ACC112 (cell line): ENCODE measurements at regions not wholly inside any gene's neighbourhood (a gene's known extent, or its start where the extent isn't known, plus 50 kb on each side); places are given as distances from the start of the nearest gene placed in this dataset.

ENCODE experiments used
- H2AFZ ChIP-seq: fragments of 200-600 bp; sonication (generic); one replicate; pipeline ENCODE4 v1.6.0; 2017; ENCODE audit warnings: antibody characterized with exemption, low read length; ENCODE audit not compliant: unreplicated experiment
- H3K27ac ChIP-seq: fragments of 200-600 bp; sonication (generic); 2 replicates; pipeline ENCODE4 v1.5.1; 2014; ENCODE audit warnings: low read depth, mild to moderate bottlenecking, antibody characterized with exemption, low read length, moderate library complexity
- H3K27me3 ChIP-seq: fragments of 200-600 bp; sonication (generic); 2 replicates; pipeline ENCODE4 v1.6.1; 2014; ENCODE audit warnings: mild to moderate bottlenecking, antibody characterized with exemption, low read length, moderate library complexity, mixed read lengths; ENCODE audit not compliant: insufficient read depth
- H3K36me3 ChIP-seq: fragments of 200-600 bp; sonication (generic); 2 replicates; pipeline ENCODE4 v1.6.1; 2016; ENCODE audit warnings: mild to moderate bottlenecking, antibody characterized with exemption, low read length, moderate library complexity, mixed read lengths; ENCODE audit not compliant: insufficient read depth
- H3K4me1 ChIP-seq: fragments of 200-600 bp; sonication (generic); one replicate; pipeline ENCODE4 v1.6.1; 2016; ENCODE audit warnings: low read length, mixed read lengths; ENCODE audit not compliant: insufficient read depth, unreplicated experiment, control insufficient read depth
- H3K4me3 ChIP-seq: fragments of 200-600 bp; sonication (generic); 2 replicates; pipeline ENCODE4 v1.5.1; 2014; ENCODE audit warnings: mild to moderate bottlenecking, low read depth, low read length
- H3K79me2 ChIP-seq: fragments of 200-600 bp; sonication (generic); one replicate; pipeline ENCODE4 v1.6.0; 2016; ENCODE audit warnings: low read length; ENCODE audit not compliant: control insufficient read depth, unreplicated experiment, insufficient read depth

GRCh38 chr22:48145738-48146137, 1383.3 kb downstream of the TBC1D22A start:
- Histone ChIP-seq H3K4me1 (no peaks in the 10 kb centered on the region), H3K27me3 (no peaks in the 10 kb centered on the region), H2AFZ (no peak overlapping the region), H3K36me3 (no peaks in the 10 kb centered on the region), H3K27ac (no peak overlapping the region), H3K79me2 (no peaks in the 10 kb centered on the region), H3K4me3 (no peak overlapping the region)

- Histone ChIP-seq H2AFZ (no peak overlapping the region), H3K4me3 (no peak overlapping the region), H3K79me2 (no peaks in the 10 kb centered on the region), H3K36me3 (no peaks in the 10 kb centered on the region), H3K27ac (no peak overlapping the region), H3K27me3 (no peaks in the 10 kb centered on the region), H3K4me1 (no peaks in the 10 kb centered on the region)
Measured at GRCh38 chr22:48144318-48144717, 1381.9 kb downstream of the TBC1D22A start.

DNA sequence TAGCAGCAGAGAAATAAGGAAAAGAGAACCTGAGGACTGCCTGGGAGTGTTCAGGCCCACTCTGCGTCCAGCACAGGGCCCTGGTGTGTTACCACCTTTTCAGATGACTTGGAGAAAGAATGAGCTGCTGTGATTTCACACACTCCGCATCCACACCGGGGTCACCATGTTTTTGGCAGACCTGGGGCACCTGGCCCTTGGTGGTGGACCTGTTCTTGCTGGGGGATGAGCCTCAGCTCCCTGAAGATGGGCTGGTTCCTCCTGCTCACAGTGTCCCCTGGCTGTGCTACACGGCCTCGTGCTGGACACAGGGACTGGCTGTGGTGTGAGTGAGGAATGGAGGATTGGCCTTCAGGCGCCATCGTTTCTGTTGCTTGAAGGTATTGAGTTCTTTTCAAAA, 1381.4 kb downstream of the TBC1D22A start:
- Histone ChIP-seq H3K27me3 (no peaks in the 10 kb centered on the region), H2AFZ (no peak overlapping the region), H3K79me2 (no peaks in the 10 kb centered on the region), H3K4me1 (no peaks in the 10 kb centered on the region), H3K27ac (no peak overlapping the region), H3K36me3 (no peaks in the 10 kb centered on the region), H3K4me3 (no peak overlapping the region)

DNA sequence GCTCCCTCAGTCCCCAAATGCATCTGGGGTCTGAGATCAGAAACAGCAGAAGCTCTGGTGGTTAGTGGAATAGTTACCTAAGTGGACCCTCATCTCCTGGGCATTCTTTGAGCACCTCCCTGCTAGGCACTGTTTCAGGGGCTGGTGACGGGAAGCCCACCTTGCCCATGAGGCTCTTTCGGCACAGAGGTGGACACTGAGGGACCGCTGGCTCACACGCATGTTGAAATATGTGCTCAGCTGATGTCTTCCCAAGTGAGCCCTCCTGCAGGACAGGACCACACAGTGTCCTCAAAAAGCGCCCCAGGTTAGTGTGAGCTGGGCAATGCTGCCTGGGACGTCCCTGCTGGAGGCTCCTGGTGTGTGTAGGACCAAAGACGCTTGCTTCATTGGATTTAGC, 1379.9 kb downstream of the TBC1D22A start:
- H3K27ac ChIP-seq: no peak overlapping the region
- no peaks in the 10 kb centered on the region for H3K36me3 ChIP-seq
- no peaks in the 10 kb centered on the region for H3K79me2 ChIP-seq
- no peak overlapping the region for H2AFZ ChIP-seq
- no peaks in the 10 kb centered on the region for H3K27me3 ChIP-seq
- H3K4me1 ChIP-seq: no peaks in the 10 kb centered on the region
- no peak overlapping the region for H3K4me3 ChIP-seq

DNA sequence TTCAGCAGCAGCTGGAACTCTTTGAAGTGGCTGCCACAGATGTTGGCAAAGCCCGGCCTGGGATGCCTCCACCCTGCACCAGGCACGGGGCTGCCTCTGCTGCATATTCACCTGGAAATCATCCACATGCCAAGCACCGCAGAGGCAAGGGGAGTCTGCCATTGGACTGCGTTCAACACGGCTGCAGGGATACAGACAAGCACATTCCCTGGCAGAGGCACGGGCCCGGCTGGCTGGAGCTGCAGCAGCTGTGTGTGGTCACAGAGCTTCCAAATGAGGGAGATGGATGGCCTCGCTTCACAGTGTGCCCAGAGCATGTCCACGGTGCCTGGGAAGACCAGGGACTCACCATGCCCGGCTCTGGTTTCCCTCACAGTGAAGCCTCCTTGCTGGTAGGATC, 1378.9 kb downstream of the TBC1D22A start:
- no peaks in the 10 kb centered on the region for H3K36me3 ChIP-seq
- no peaks in the 10 kb centered on the region for H3K27me3 ChIP-seq
- no peaks in the 10 kb centered on the region for H3K4me1 ChIP-seq
- H3K79me2 ChIP-seq: no peaks in the 10 kb centered on the region
- no peak overlapping the region for H2AFZ ChIP-seq
- no peak overlapping the region for H3K27ac ChIP-seq
- H3K4me3 ChIP-seq: no peak overlapping the region

GRCh38 chr22:48140261-48140813, 1377.9 kb downstream of the TBC1D22A start:
- Histone ChIP-seq H3K4me1 (no peaks in the 10 kb centered on the region), H2AFZ (no peak overlapping the region), H3K79me2 (no peaks in the 10 kb centered on the region), H3K27me3 (no peaks in the 10 kb centered on the region), H3K27ac (no peak overlapping the region), H3K36me3 (no peaks in the 10 kb centered on the region), H3K4me3 (no peak overlapping the region)

- H3K79me2 ChIP-seq: no peaks in the 10 kb centered on the region
- H3K27ac ChIP-seq: no peak overlapping the region
Measured at GRCh38 chr22:48139776-48140175, 1377.3 kb downstream of the TBC1D22A start.

GRCh38 chr22:48138855-48139254, 1376.4 kb downstream of the TBC1D22A start:
- no peak overlapping the region for H3K27ac ChIP-seq
- no peaks in the 10 kb centered on the region for H3K79me2 ChIP-seq
- no peaks in the 10 kb centered on the region for H3K36me3 ChIP-seq
- no peak overlapping the region for H3K4me3 ChIP-seq
- H3K27me3 ChIP-seq: no peaks in the 10 kb centered on the region
- no peaks in the 10 kb centered on the region for H3K4me1 ChIP-seq
- H2AFZ ChIP-seq: no peak overlapping the region

More at GRCh38 chr22:48139776-48140175, 1377.3 kb downstream of the TBC1D22A start:
- Histone ChIP-seq H3K4me3 (no peak overlapping the region), H3K4me1 (no peaks in the 10 kb centered on the region), H2AFZ (no peak overlapping the region), H3K36me3 (no peaks in the 10 kb centered on the region), H3K27me3 (no peaks in the 10 kb centered on the region)

- no peaks in the 10 kb centered on the region for H3K79me2 ChIP-seq
Measured at GRCh38 chr22:48138427-48138826, 1376.0 kb downstream of the TBC1D22A start.

GRCh38 chr22:48137640-48138039, 1375.2 kb downstream of the TBC1D22A start:
- Histone ChIP-seq H3K36me3 (no peaks in the 10 kb centered on the region), H3K4me1 (no peaks in the 10 kb centered on the region), H2AFZ (no peak overlapping the region), H3K79me2 (no peaks in the 10 kb centered on the region), H3K4me3 (no peak overlapping the region), H3K27ac (no peak overlapping the region), H3K27me3 (no peaks in the 10 kb centered on the region)

More at GRCh38 chr22:48138427-48138826, 1376.0 kb downstream of the TBC1D22A start:
- Histone ChIP-seq H3K4me1 (no peaks in the 10 kb centered on the region), H3K4me3 (no peak overlapping the region), H2AFZ (no peak overlapping the region), H3K27me3 (no peaks in the 10 kb centered on the region), H3K27ac (no peak overlapping the region), H3K36me3 (no peaks in the 10 kb centered on the region)

- Histone ChIP-seq H3K36me3 (no peaks in the 10 kb centered on the region), H3K27me3 (no peaks in the 10 kb centered on the region), H3K4me3 (no peak overlapping the region), H3K4me1 (no peaks in the 10 kb centered on the region), H3K79me2 (no peaks in the 10 kb centered on the region), H2AFZ (no peak overlapping the region), H3K27ac (no peak overlapping the region)
Measured at GRCh38 chr22:48135592-48135991, 1373.1 kb downstream of the TBC1D22A start.
